HG02678 (cell line): ENCODE measurements at regions not wholly inside any gene's neighbourhood (a gene's known extent, or its start where the extent isn't known, plus 50 kb on each side); places are given as distances from the start of the nearest gene placed in this dataset.
"Not testable (repeated sequence)": the region's sequence is repeated elsewhere in the genome, so short reads cannot be mapped to it uniquely, and the experiment has no call there.

ENCODE experiments used
- ATAC-seq: cut with Tn5 transposase; IDR thresholded peaks from one replicate; pipeline ENCODE4 v1.9.1; 2021; ENCODE audit warnings: mild to moderate bottlenecking, moderate library complexity; ENCODE audit not compliant: unreplicated experiment

- no peak for ATAC-seq
Observed at GRCh38 chr7:138214926-138215325, 138.7 kb downstream of the AKR1D1 start.

- ATAC-seq = not testable (repeated sequence)
Observed at GRCh38 chr7:138220321-138220720, 144.1 kb downstream of the AKR1D1 start.

GRCh38 chr7:138221388-138221787 is 145.1 kb downstream of the AKR1D1 start:
- ATAC-seq = not testable (repeated sequence)

- no peak for ATAC-seq
Observed at GRCh38 chr7:138223402-138223879, 147.2 kb downstream of the AKR1D1 start.

- no peak for ATAC-seq
Observed at GRCh38 chr7:138226001-138226476, 149.8 kb downstream of the AKR1D1 start.

GRCh38 chr7:138226745-138227279 is 150.6 kb downstream of the AKR1D1 start:
- no peak for ATAC-seq

- ATAC-seq = no peak
Observed at GRCh38 chr7:138228119-138228518, 151.9 kb downstream of the AKR1D1 start.

GRCh38 chr7:138228769-138229168 is 152.5 kb downstream of the AKR1D1 start:
- ATAC-seq = no peak

- ATAC-seq = no peak
Observed at GRCh38 chr7:138233189-138233588, 156.9 kb downstream of the AKR1D1 start.

GRCh38 chr7:138235207-138235606 is 158.9 kb downstream of the AKR1D1 start:
- no peak for ATAC-seq

GRCh38 chr7:138237995-138238394 is 161.7 kb downstream of the AKR1D1 start:
- ATAC-seq = no peak

- no peak for ATAC-seq
Observed at GRCh38 chr7:138238734-138239659, 162.7 kb downstream of the AKR1D1 start.

- ATAC-seq = no peak
Observed at GRCh38 chr7:138243430-138243829, 167.2 kb downstream of the AKR1D1 start.

GRCh38 chr7:138243836-138244235 is 167.6 kb downstream of the AKR1D1 start:
- ATAC-seq = no peak

GRCh38 chr7:138244606-138245005 is 168.3 kb downstream of the AKR1D1 start:
- no peak for ATAC-seq

- ATAC-seq = no peak
Observed at GRCh38 chr7:138245216-138245615, 169.0 kb downstream of the AKR1D1 start.

- ATAC-seq = no peak
Observed at GRCh38 chr7:138245682-138246081, 169.4 kb downstream of the AKR1D1 start.

- ATAC-seq = no peak
Observed at GRCh38 chr7:138246428-138246827, 170.2 kb downstream of the AKR1D1 start.

GRCh38 chr7:138247081-138247480 is 170.8 kb downstream of the AKR1D1 start:
- ATAC-seq = no peak

GRCh38 chr7:138247568-138248333 is 171.5 kb downstream of the AKR1D1 start:
- ATAC-seq = no peak

- ATAC-seq = no peak
Observed at GRCh38 chr7:138248609-138249008, 172.3 kb downstream of the AKR1D1 start.
